OCI-LY3 (cell line): ENCODE measurements at regions not wholly inside any gene's neighbourhood (a gene's known extent, or its start where the extent isn't known, plus 50 kb on each side); places are given as distances from the start of the nearest gene placed in this dataset.

Source experiments
- H2AFZ ChIP-seq: fragments of 200-600, 300-600 bp; shearing (Covaris generic); 2 replicates; pipeline ENCODE4 v1.6.0; 2014; ENCODE audit warnings: antibody characterized with exemption, low read depth, low read length
- H3K27ac ChIP-seq: fragments of 200-600, 300-600 bp; sonication (generic); 2 replicates; pipeline ENCODE4 v1.5.1; 2014; ENCODE audit warnings: mild to moderate bottlenecking, low read length, moderate library complexity, mixed read lengths
- H3K27me3 ChIP-seq: fragments of 200-600, 300-600 bp; sonication (generic); 2 replicates; pipeline ENCODE4 v1.6.1; 2014; ENCODE audit warnings: low read depth, low read length, mixed read lengths
- H3K36me3 ChIP-seq: fragments of 200-600, 300-600 bp; sonication (generic); replicated peaks from 2 replicates; pipeline ENCODE3; 2014; ENCODE audit warnings: low read depth, low read length, mixed read lengths
- H3K4me1 ChIP-seq: fragments of 300-600, 200-600 bp; sonication (generic); 2 replicates; pipeline ENCODE4 v1.6.1; 2014; ENCODE audit warnings: low read length, mixed read lengths
- H3K4me2 ChIP-seq: fragments of 200-600, 300-600 bp; sonication (generic); 2 replicates; pipeline ENCODE4 v1.6.1; 2014; ENCODE audit warnings: low read length, mixed read lengths
- H3K4me3 ChIP-seq: fragments of 300-600, 200-600 bp; sonication (generic); 2 replicates; pipeline ENCODE4 v1.5.1; 2014; ENCODE audit warnings: antibody characterized with exemption, mild to moderate bottlenecking, low read length, moderate library complexity
- H3K79me2 ChIP-seq: fragments of 300-600, 200-600 bp; shearing (Covaris generic); 2 replicates; pipeline ENCODE4 v1.6.1; 2014; ENCODE audit warnings: mild to moderate bottlenecking, low read length, mixed read lengths
- H3K9ac ChIP-seq: fragments of 300-600, 200-600 bp; shearing (Covaris generic); 2 replicates; pipeline ENCODE4 v1.6.0; 2014; ENCODE audit warnings: mild to moderate bottlenecking, low read length, moderate library complexity
- H3K9me3 ChIP-seq: fragments of 200-600, 300-600 bp; shearing (Covaris generic); 2 replicates; pipeline ENCODE4 v1.6.1; 2014; ENCODE audit warnings: low read length, mixed read lengths; ENCODE audit not compliant: insufficient read depth
- H4K20me1 ChIP-seq: fragments of 200-600, 300-600 bp; sonication (generic); 2 replicates; pipeline ENCODE4 v1.6.1; 2016; ENCODE audit warnings: low read length, mixed read lengths; ENCODE audit not compliant: insufficient read depth
- CTCF ChIP-seq: fragments of 200-600, 300-600 bp; sonication (generic); IDR thresholded peaks from 2 replicates; pipeline ENCODE4 v1.5.1; 2014; ENCODE audit warnings: antibody characterized with exemption, low read length, low read depth
- EZH2phosphoT487 ChIP-seq: fragments of 200-600 bp; shearing (Covaris generic); IDR thresholded peaks from 2 replicates; pipeline ENCODE4 v1.6.1; 2018; ENCODE audit warnings: antibody characterized with exemption, mixed run types, low read depth

GRCh38 chr3:182696916-182697315, 96.4 kb upstream of the ATP11B start:
- Histone ChIP-seq H3K4me3 (no peak overlapping the region), H3K36me3 (no peaks in the 10 kb centered on the region), H3K79me2 (no peaks in the 10 kb centered on the region), H3K27me3 (no peaks in the 10 kb centered on the region), H3K27ac (no peak overlapping the region), H4K20me1 (no peaks in the 10 kb centered on the region), H3K9ac (no peak overlapping the region), H3K4me2 (no peak overlapping the region), H3K4me1 (peaks cover 16% of the 10 kb centered on the region), H3K9me3 (no peaks in the 10 kb centered on the region), H2AFZ (no peak overlapping the region)
- TF ChIP-seq EZH2phosphoT487: no peak
- TF ChIP-seq CTCF: no peak

- H3K4me3 ChIP-seq: no peak overlapping the region
- peaks cover 11% of the 10 kb centered on the region for H3K4me1 ChIP-seq
- H3K36me3 ChIP-seq: no peaks in the 10 kb centered on the region
- H3K27me3 ChIP-seq: no peaks in the 10 kb centered on the region
- H3K9ac ChIP-seq: no peak overlapping the region
- H3K27ac ChIP-seq: no peak overlapping the region
- TF ChIP-seq EZH2phosphoT487 (no peak), CTCF (no peak)
- H3K79me2 ChIP-seq: no peaks in the 10 kb centered on the region
- no peak overlapping the region for H2AFZ ChIP-seq
- H3K4me2 ChIP-seq: no peak overlapping the region
- H4K20me1 ChIP-seq: no peaks in the 10 kb centered on the region
- H3K9me3 ChIP-seq: no peaks in the 10 kb centered on the region
Measured at GRCh38 chr3:182697345-182697919, 95.9 kb upstream of the ATP11B start.

- H2AFZ ChIP-seq: no peak overlapping the region
- no peak for TF ChIP-seq CTCF
- TF ChIP-seq EZH2phosphoT487: no peak
- H3K27me3 ChIP-seq: no peaks in the 10 kb centered on the region
- no peak overlapping the region for H3K9ac ChIP-seq
- H3K36me3 ChIP-seq: no peaks in the 10 kb centered on the region
- peaks cover 5% of the 10 kb centered on the region; the same call in 1 of the 2 replicates for H3K4me1 ChIP-seq
- no peaks in the 10 kb centered on the region for H3K79me2 ChIP-seq
- H3K27ac ChIP-seq: no peak overlapping the region
- no peaks in the 10 kb centered on the region for H4K20me1 ChIP-seq
- no peak overlapping the region for H3K4me3 ChIP-seq
- H3K9me3 ChIP-seq: no peaks in the 10 kb centered on the region
- no peak overlapping the region for H3K4me2 ChIP-seq
Measured at GRCh38 chr3:182698078-182698477, 95.2 kb upstream of the ATP11B start.

- Histone ChIP-seq H3K4me1 (peaks cover 5% of the 10 kb centered on the region; the same call in 1 of the 2 replicates), H3K4me3 (no peak overlapping the region), H3K4me2 (no peak overlapping the region), H3K27ac (no peak overlapping the region), H3K9me3 (no peaks in the 10 kb centered on the region), H3K27me3 (no peaks in the 10 kb centered on the region), H3K79me2 (no peaks in the 10 kb centered on the region), H2AFZ (no peak overlapping the region), H4K20me1 (no peaks in the 10 kb centered on the region), H3K36me3 (no peaks in the 10 kb centered on the region), H3K9ac (no peak overlapping the region)
- no peak for TF ChIP-seq EZH2phosphoT487
- TF ChIP-seq CTCF: no peak
Measured at GRCh38 chr3:182699550-182700170, 93.6 kb upstream of the ATP11B start.
